DND-41 (cell line): ENCODE measurements at regions not wholly inside any gene's neighbourhood (a gene's known extent, or its start where the extent isn't known, plus 50 kb on each side); places are given as distances from the start of the nearest gene placed in this dataset.

Experiments used
- EZH2 ChIP-seq: IDR thresholded peaks from 3 replicates; pipeline ENCODE4 v1.6.1; 2012; ENCODE audit warnings: borderline replicate concordance, low read depth, mild to moderate bottlenecking, moderate library complexity, low read length, inconsistent platforms; ENCODE audit not compliant: severe bottlenecking
- TF ChIP-seq, protein P1 (sequence below): IDR thresholded peaks from 2 replicates; pipeline ENCODE4 v1.5.1; 2012; ENCODE audit warnings: borderline replicate concordance, low read length, moderate library complexity, mild to moderate bottlenecking; ENCODE audit not compliant: poor library complexity, severe bottlenecking; ENCODE audit errors: extremely low read depth

DNA sequence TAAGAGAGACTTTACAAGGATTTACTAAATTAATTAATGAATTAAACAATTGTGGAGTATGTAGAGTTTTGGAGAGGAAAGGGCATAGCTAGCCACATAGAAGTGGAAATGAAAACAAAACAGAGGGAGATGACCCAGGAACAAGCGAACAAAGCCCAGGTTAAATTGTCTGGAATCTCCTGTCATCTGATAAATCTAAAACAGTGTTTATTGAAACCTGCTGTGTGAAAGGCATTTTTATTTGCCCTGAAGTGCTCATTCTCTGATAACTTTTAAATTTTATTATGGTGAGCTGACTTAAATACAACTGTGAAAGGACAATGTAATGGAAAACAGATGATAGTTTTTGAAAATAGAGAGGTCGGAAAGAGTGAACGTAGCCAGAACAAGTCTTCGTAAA lies 682.8 kb upstream of the KIRREL3 start:
- TF ChIP-seq, protein P1, sequence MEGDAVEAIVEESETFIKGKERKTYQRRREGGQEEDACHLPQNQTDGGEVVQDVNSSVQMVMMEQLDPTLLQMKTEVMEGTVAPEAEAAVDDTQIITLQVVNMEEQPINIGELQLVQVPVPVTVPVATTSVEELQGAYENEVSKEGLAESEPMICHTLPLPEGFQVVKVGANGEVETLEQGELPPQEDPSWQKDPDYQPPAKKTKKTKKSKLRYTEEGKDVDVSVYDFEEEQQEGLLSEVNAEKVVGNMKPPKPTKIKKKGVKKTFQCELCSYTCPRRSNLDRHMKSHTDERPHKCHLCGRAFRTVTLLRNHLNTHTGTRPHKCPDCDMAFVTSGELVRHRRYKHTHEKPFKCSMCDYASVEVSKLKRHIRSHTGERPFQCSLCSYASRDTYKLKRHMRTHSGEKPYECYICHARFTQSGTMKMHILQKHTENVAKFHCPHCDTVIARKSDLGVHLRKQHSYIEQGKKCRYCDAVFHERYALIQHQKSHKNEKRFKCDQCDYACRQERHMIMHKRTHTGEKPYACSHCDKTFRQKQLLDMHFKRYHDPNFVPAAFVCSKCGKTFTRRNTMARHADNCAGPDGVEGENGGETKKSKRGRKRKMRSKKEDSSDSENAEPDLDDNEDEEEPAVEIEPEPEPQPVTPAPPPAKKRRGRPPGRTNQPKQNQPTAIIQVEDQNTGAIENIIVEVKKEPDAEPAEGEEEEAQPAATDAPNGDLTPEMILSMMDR, result no peak
- no peak for TF ChIP-seq EZH2
